HCT116 (cell line): ENCODE measurements at regions not wholly inside any gene's neighbourhood (a gene's known extent, or its start where the extent isn't known, plus 50 kb on each side); places are given as distances from the start of the nearest gene placed in this dataset. TPM values are rescaled to one million over a fixed set of nuclear protein-coding genes. Genes with fewer than 3 reads are reported as not detected.

Source experiments
- microRNA-seq: library from miRNA; unstranded; fragments of <30 nt; microRNA quantifications from one replicate; pipeline ENCODE4, GENCODE V29; 2016; ENCODE audit warnings: borderline number of aligned reads

Small RNA genes in the stretch of these regions (microRNA-seq; reads per million reads assigned to microRNA genes)
- gene MIR4447, result not detected
